ENCODE measurements at regions not wholly inside any gene's neighbourhood (a gene's known extent, or its start where the extent isn't known, plus 50 kb on each side); places are given as distances from the start of the nearest gene placed in this dataset.

GRCh38 chr17:74043976-74044375 is 159.5 kb upstream of the RPL38 start:
- H3K27me3 ChIP-seq (replicated peaks; ENCODE audit: control insufficient read depth, insufficient read depth, low read length): peaks cover 25% of the 10 kb centered on the region
- DNase-seq (ENCODE audit: low read depth): no peak
- no peak overlapping the region for H3K4me3 ChIP-seq (ENCODE audit: low read length)
- no peaks in the 10 kb centered on the region for H3K9me3 ChIP-seq (ENCODE audit: control insufficient read depth, low read length)
- H3K9ac ChIP-seq (ENCODE audit: low read length): no peak overlapping the region
- H3K4me1 ChIP-seq (ENCODE audit: control insufficient read depth, insufficient read depth, low read length): no peaks in the 10 kb centered on the region
- no peaks in the 10 kb centered on the region for H3K36me3 ChIP-seq (ENCODE audit: control insufficient read depth, insufficient read depth, low read length, severe bottlenecking)

GRCh38 chr17:74045608-74046280 is 157.7 kb upstream of the RPL38 start:
- Histone ChIP-seq H3K4me1 (ENCODE audit: control insufficient read depth, insufficient read depth, low read length) (no peaks in the 10 kb centered on the region), H3K36me3 (ENCODE audit: control insufficient read depth, insufficient read depth, low read length, severe bottlenecking) (no peaks in the 10 kb centered on the region), H3K27me3 (replicated peaks; ENCODE audit: control insufficient read depth, insufficient read depth, low read length) (peaks cover 38% of the 10 kb centered on the region), H3K9ac (ENCODE audit: low read length) (no peak overlapping the region), H3K4me3 (ENCODE audit: low read length) (no peak overlapping the region), H3K9me3 (ENCODE audit: control insufficient read depth, low read length) (no peaks in the 10 kb centered on the region)
- no peak for DNase-seq (ENCODE audit: low read depth)

GRCh38 chr17:74049167-74049966 is 154.1 kb upstream of the RPL38 start:
- H3K27me3 ChIP-seq (replicated peaks; ENCODE audit: control insufficient read depth, insufficient read depth, low read length): peaks cover 49% of the 10 kb centered on the region
- H3K9ac ChIP-seq (ENCODE audit: low read length): no peak overlapping the region
- no peaks in the 10 kb centered on the region for H3K4me1 ChIP-seq (ENCODE audit: control insufficient read depth, insufficient read depth, low read length)
- H3K9me3 ChIP-seq (ENCODE audit: control insufficient read depth, low read length): no peaks in the 10 kb centered on the region
- H3K4me3 ChIP-seq (ENCODE audit: low read length): no peak overlapping the region
- no peak for DNase-seq (ENCODE audit: low read depth)
- H3K36me3 ChIP-seq (ENCODE audit: control insufficient read depth, insufficient read depth, low read length, severe bottlenecking): no peaks in the 10 kb centered on the region

GRCh38 chr17:74049967-74050458 is 153.5 kb upstream of the RPL38 start:
- Histone ChIP-seq H3K9ac (ENCODE audit: low read length) (no peak overlapping the region), H3K36me3 (ENCODE audit: control insufficient read depth, insufficient read depth, low read length, severe bottlenecking) (no peaks in the 10 kb centered on the region), H3K4me1 (ENCODE audit: control insufficient read depth, insufficient read depth, low read length) (no peaks in the 10 kb centered on the region), H3K9me3 (ENCODE audit: control insufficient read depth, low read length) (no peaks in the 10 kb centered on the region), H3K4me3 (ENCODE audit: low read length) (no peak overlapping the region), H3K27me3 (replicated peaks; ENCODE audit: control insufficient read depth, insufficient read depth, low read length) (peaks cover 50% of the 10 kb centered on the region)
- DNase-seq (ENCODE audit: low read depth): no peak

GRCh38 chr17:74051348-74051747 is 152.1 kb upstream of the RPL38 start:
- DNase-seq (ENCODE audit: low read depth): no peak
- Histone ChIP-seq H3K36me3 (ENCODE audit: control insufficient read depth, insufficient read depth, low read length, severe bottlenecking) (no peaks in the 10 kb centered on the region), H3K4me1 (ENCODE audit: control insufficient read depth, insufficient read depth, low read length) (no peaks in the 10 kb centered on the region), H3K9me3 (ENCODE audit: control insufficient read depth, low read length) (no peaks in the 10 kb centered on the region), H3K27me3 (replicated peaks; ENCODE audit: control insufficient read depth, insufficient read depth, low read length) (peaks cover 54% of the 10 kb centered on the region), H3K9ac (ENCODE audit: low read length) (no peak overlapping the region), H3K4me3 (ENCODE audit: low read length) (no peak overlapping the region)

- H3K4me1 ChIP-seq (ENCODE audit: control insufficient read depth, insufficient read depth, low read length): no peaks in the 10 kb centered on the region
- DNase-seq (ENCODE audit: low read depth): no peak
- H3K27me3 ChIP-seq (replicated peaks; ENCODE audit: control insufficient read depth, insufficient read depth, low read length): peaks cover 64% of the 10 kb centered on the region
- peaks cover 6% of the 10 kb centered on the region for H3K9me3 ChIP-seq (ENCODE audit: control insufficient read depth, low read length)
- no peaks in the 10 kb centered on the region for H3K36me3 ChIP-seq (ENCODE audit: control insufficient read depth, insufficient read depth, low read length, severe bottlenecking)
- no peak overlapping the region for H3K9ac ChIP-seq (ENCODE audit: low read length)
- no peak overlapping the region for H3K4me3 ChIP-seq (ENCODE audit: low read length)
Measured at GRCh38 chr17:74052993-74053711, 150.3 kb upstream of the RPL38 start.

- Histone ChIP-seq H3K4me3 (ENCODE audit: low read length) (no peak overlapping the region), H3K4me1 (ENCODE audit: control insufficient read depth, insufficient read depth, low read length) (no peaks in the 10 kb centered on the region), H3K27me3 (replicated peaks; ENCODE audit: control insufficient read depth, insufficient read depth, low read length) (peaks cover 61% of the 10 kb centered on the region), H3K9ac (ENCODE audit: low read length) (no peak overlapping the region), H3K9me3 (ENCODE audit: control insufficient read depth, low read length) (peaks cover 6% of the 10 kb centered on the region), H3K36me3 (ENCODE audit: control insufficient read depth, insufficient read depth, low read length, severe bottlenecking) (no peaks in the 10 kb centered on the region)
- DNase-seq (ENCODE audit: low read depth): no peak
Measured at GRCh38 chr17:74053712-74054078, 149.8 kb upstream of the RPL38 start.

GRCh38 chr17:74054249-74054648 is 149.2 kb upstream of the RPL38 start:
- Histone ChIP-seq H3K4me3 (ENCODE audit: low read length) (no peak overlapping the region), H3K27me3 (replicated peaks; ENCODE audit: control insufficient read depth, insufficient read depth, low read length) (peaks cover 55% of the 10 kb centered on the region), H3K4me1 (ENCODE audit: control insufficient read depth, insufficient read depth, low read length) (no peaks in the 10 kb centered on the region), H3K9ac (ENCODE audit: low read length) (no peak overlapping the region), H3K36me3 (ENCODE audit: control insufficient read depth, insufficient read depth, low read length, severe bottlenecking) (no peaks in the 10 kb centered on the region), H3K9me3 (ENCODE audit: control insufficient read depth, low read length) (peaks cover 6% of the 10 kb centered on the region)
- DNase-seq (ENCODE audit: low read depth): no peak

- Histone ChIP-seq H3K27me3 (replicated peaks; ENCODE audit: control insufficient read depth, insufficient read depth, low read length) (peaks cover 56% of the 10 kb centered on the region), H3K36me3 (ENCODE audit: control insufficient read depth, insufficient read depth, low read length, severe bottlenecking) (no peaks in the 10 kb centered on the region), H3K9me3 (ENCODE audit: control insufficient read depth, low read length) (peaks cover 6% of the 10 kb centered on the region), H3K4me3 (ENCODE audit: low read length) (no peak overlapping the region), H3K4me1 (ENCODE audit: control insufficient read depth, insufficient read depth, low read length) (no peaks in the 10 kb centered on the region), H3K9ac (ENCODE audit: low read length) (no peak overlapping the region)
- no peak for DNase-seq (ENCODE audit: low read depth)
Measured at GRCh38 chr17:74055508-74056160, 147.8 kb upstream of the RPL38 start.

- Histone ChIP-seq H3K9ac (ENCODE audit: low read length) (no peak overlapping the region), H3K9me3 (ENCODE audit: control insufficient read depth, low read length) (peaks cover 6% of the 10 kb centered on the region), H3K4me1 (ENCODE audit: control insufficient read depth, insufficient read depth, low read length) (no peaks in the 10 kb centered on the region), H3K27me3 (replicated peaks; ENCODE audit: control insufficient read depth, insufficient read depth, low read length) (peaks cover 58% of the 10 kb centered on the region), H3K36me3 (ENCODE audit: control insufficient read depth, insufficient read depth, low read length, severe bottlenecking) (no peaks in the 10 kb centered on the region), H3K4me3 (ENCODE audit: low read length) (no peak overlapping the region)
- DNase-seq (ENCODE audit: low read depth): no peak
Measured at GRCh38 chr17:74059479-74060240, 143.8 kb upstream of the RPL38 start.

All from adipocyte (in vitro differentiated cells).